Uterus (tissue), 2 donors: ENCODE measurements at regions not wholly inside any gene's neighbourhood (a gene's known extent, or its start where the extent isn't known, plus 50 kb on each side); places are given as distances from the start of the nearest gene placed in this dataset.

Experiments
- POLR2A ChIP-seq, 2 donors: fragments of 450-650 bp; IDR thresholded peaks; one replicate each; pipeline ENCODE4 v1.6.1; 2016; ENCODE audit warnings: antibody characterized with exemption in 2 of 2, mild to moderate bottlenecking in 1 of 2, moderate library complexity in 1 of 2
- TF ChIP-seq, protein P1 (sequence below), 4 experiments: fragments of 200-600 bp in 2 of 4; fragments of 450-650 bp in 2 of 4; sonication (generic) in 2 of 4; IDR thresholded peaks; one replicate each; pipeline ENCODE4 v1.5.1; 2016 to 2019; ENCODE audit warnings: antibody characterized with exemption in 4 of 4, mild to moderate bottlenecking in 2 of 4, moderate library complexity in 1 of 4

DNA sequence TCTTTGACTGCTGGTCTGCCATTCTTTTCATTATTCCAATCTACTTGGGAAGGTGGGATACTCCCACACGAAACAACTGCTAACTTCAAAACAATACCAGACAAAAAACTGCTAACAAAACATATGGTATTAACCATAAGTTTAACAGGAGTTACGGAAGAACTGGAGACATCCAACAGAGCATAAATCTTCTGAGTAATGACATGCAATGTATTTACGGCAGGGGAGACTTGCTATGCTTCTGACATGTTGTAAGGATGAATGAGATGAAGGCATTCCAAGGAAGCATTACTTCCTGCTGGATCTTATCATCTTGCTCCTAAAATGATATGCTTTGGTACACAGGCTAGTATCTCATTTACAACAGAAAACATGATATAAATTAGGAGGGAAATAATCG lies 85.8 kb downstream of the ZNF92 start:
- TF ChIP-seq, protein P1, sequence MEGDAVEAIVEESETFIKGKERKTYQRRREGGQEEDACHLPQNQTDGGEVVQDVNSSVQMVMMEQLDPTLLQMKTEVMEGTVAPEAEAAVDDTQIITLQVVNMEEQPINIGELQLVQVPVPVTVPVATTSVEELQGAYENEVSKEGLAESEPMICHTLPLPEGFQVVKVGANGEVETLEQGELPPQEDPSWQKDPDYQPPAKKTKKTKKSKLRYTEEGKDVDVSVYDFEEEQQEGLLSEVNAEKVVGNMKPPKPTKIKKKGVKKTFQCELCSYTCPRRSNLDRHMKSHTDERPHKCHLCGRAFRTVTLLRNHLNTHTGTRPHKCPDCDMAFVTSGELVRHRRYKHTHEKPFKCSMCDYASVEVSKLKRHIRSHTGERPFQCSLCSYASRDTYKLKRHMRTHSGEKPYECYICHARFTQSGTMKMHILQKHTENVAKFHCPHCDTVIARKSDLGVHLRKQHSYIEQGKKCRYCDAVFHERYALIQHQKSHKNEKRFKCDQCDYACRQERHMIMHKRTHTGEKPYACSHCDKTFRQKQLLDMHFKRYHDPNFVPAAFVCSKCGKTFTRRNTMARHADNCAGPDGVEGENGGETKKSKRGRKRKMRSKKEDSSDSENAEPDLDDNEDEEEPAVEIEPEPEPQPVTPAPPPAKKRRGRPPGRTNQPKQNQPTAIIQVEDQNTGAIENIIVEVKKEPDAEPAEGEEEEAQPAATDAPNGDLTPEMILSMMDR (IDR thresholded peaks at IDR 0.05): no peak
- TF ChIP-seq POLR2A (IDR thresholded peaks at IDR 0.05): no peak
